ENCODE measurements at regions not wholly inside any gene's neighbourhood (a gene's known extent, or its start where the extent isn't known, plus 50 kb on each side); places are given as distances from the start of the nearest gene placed in this dataset.

DNA sequence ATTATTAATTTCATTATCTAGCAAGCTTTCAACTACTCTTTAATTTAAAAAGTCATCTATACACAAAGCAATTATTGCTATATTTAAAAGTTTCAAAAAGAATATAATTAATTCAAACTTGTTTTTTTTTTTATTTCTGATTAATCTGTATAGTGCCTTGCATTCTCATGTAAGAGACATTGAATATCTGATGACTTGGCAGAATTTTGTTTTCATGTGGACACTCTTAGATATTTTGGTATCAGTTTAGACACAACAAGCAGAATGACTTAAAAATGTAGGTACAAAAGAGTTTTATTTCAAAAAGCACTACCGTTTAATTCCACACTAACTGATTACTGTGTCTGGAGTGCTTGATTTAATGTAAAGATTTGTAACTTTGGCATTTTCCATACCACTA lies 1129.6 kb downstream of the PDHA2 start:
- Histone ChIP-seq H3K4me3 (ENCODE audit: low read length in 2 of 2) (no peak overlapping the region), H3K23ac (ENCODE audit: low read depth, low read length, poor library complexity) (no peak overlapping the region), H3K9ac (ENCODE audit: low read depth, low read length, poor library complexity) (no peak overlapping the region), H2BK12ac (ENCODE audit: low read length) (no peak overlapping the region), H2BK15ac (ENCODE audit: low read length) (no peak overlapping the region), H4K91ac (ENCODE audit: low read depth, low read length, poor library complexity) (no peak overlapping the region), H2AFZ (ENCODE audit: low read length) (no peak overlapping the region), H3K9me3 (replicated peaks in 1 of 2; ENCODE audit: control insufficient read depth in 2 of 2, insufficient read depth in 1 of 2, low read depth in 1 of 2, low read length in 2 of 2) (no peaks in the 10 kb centered on the region), H3K27me3 (ENCODE audit: control insufficient read depth in 3 of 3, insufficient read depth in 3 of 3, low read depth in 1 of 3, low read length in 3 of 3) (no peaks in the 10 kb centered on the region), H3K14ac (ENCODE audit: low read length) (no peak overlapping the region), H2AK5ac (ENCODE audit: low read depth, low read length) (no peak overlapping the region), H4K8ac (ENCODE audit: low read depth, low read length) (no peak overlapping the region), H3K27ac (replicated peaks; ENCODE audit: low read length) (no peak overlapping the region), H3K18ac (ENCODE audit: low read length) (no peak overlapping the region), H3K36me3 (replicated peaks in 1 of 2; ENCODE audit: control insufficient read depth in 2 of 2, insufficient read depth in 2 of 2, low read length in 2 of 2) (no peaks in the 10 kb centered on the region), H3K79me1 (ENCODE audit: low read depth, low read length) (no peaks in the 10 kb centered on the region), H3K4me2 (ENCODE audit: insufficient read depth, low read length, poor library complexity, severe bottlenecking) (no peak overlapping the region), H2BK5ac (ENCODE audit: low read length) (no peak overlapping the region), H3K4me1 (ENCODE audit: control insufficient read depth in 2 of 2, insufficient read depth in 1 of 2, low read depth in 1 of 2, low read length in 2 of 2) (no peaks in the 10 kb centered on the region), H2BK120ac (ENCODE audit: low read depth, low read length) (no peak overlapping the region), H3K4ac (ENCODE audit: low read length) (no peak overlapping the region)
- WGBS, 2 donors (ENCODE audit: extremely low coverage in 2 of 2, insufficient read length in 2 of 2, insufficient replicate concordance in 1 of 2): no CpG with 5 or more reads among the region's 1 CpG
- DNase-seq (ENCODE audit: low spot score): no peak

DNA sequence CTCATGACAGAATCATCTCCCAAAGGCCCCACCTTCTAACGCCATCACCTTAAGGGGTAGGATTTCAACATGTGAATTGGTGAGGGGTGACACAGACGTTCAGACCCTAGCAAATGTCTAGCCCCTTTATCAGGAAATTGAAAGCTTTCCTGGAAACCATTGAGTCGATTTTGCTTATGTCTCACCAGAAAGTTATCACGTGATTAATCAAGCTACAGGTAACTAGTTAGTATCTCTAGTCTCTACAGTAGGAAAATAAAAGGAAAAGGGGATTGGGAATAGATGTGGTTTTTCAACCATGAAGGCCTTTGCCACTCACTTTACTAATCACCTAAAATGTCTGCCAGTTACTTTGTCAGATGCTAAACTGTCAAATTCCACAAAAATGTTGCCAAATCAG lies 1133.0 kb downstream of the PDHA2 start:
- DNase-seq (ENCODE audit: low spot score): no peak
- Histone ChIP-seq H3K79me1 (ENCODE audit: low read depth, low read length) (no peaks in the 10 kb centered on the region), H3K4me3 (ENCODE audit: low read length in 2 of 2) (no peak overlapping the region), H3K9me3 (replicated peaks in 1 of 2; ENCODE audit: control insufficient read depth in 2 of 2, insufficient read depth in 1 of 2, low read depth in 1 of 2, low read length in 2 of 2) (no peaks in the 10 kb centered on the region), H2BK5ac (ENCODE audit: low read length) (no peak overlapping the region), H2AK5ac (ENCODE audit: low read depth, low read length) (no peak overlapping the region), H3K23ac (ENCODE audit: low read depth, low read length, poor library complexity) (no peak overlapping the region), H3K14ac (ENCODE audit: low read length) (no peak overlapping the region), H4K8ac (ENCODE audit: low read depth, low read length) (no peak overlapping the region), H3K27me3 (ENCODE audit: control insufficient read depth in 3 of 3, insufficient read depth in 3 of 3, low read depth in 1 of 3, low read length in 3 of 3) (no peaks in the 10 kb centered on the region), H3K4me1 (ENCODE audit: control insufficient read depth in 2 of 2, insufficient read depth in 1 of 2, low read depth in 1 of 2, low read length in 2 of 2) (no peaks in the 10 kb centered on the region), H3K36me3 (replicated peaks in 1 of 2; ENCODE audit: control insufficient read depth in 2 of 2, insufficient read depth in 2 of 2, low read length in 2 of 2) (no peaks in the 10 kb centered on the region), H2BK120ac (ENCODE audit: low read depth, low read length) (no peak overlapping the region), H2AFZ (ENCODE audit: low read length) (no peak overlapping the region), H3K9ac (ENCODE audit: low read depth, low read length, poor library complexity) (no peak overlapping the region), H2BK12ac (ENCODE audit: low read length) (no peak overlapping the region), H3K18ac (ENCODE audit: low read length) (no peak overlapping the region), H4K91ac (ENCODE audit: low read depth, low read length, poor library complexity) (no peak overlapping the region), H3K27ac (replicated peaks; ENCODE audit: low read length) (no peak overlapping the region), H3K4ac (ENCODE audit: low read length) (no peak overlapping the region), H3K4me2 (ENCODE audit: insufficient read depth, low read length, poor library complexity, severe bottlenecking) (no peak overlapping the region), H2BK15ac (ENCODE audit: low read length) (no peak overlapping the region)
- no CpG with 5 or more reads among the region's 4 CpGs for WGBS, 2 donors (ENCODE audit: extremely low coverage in 2 of 2, insufficient read length in 2 of 2, insufficient replicate concordance in 1 of 2)

DNA sequence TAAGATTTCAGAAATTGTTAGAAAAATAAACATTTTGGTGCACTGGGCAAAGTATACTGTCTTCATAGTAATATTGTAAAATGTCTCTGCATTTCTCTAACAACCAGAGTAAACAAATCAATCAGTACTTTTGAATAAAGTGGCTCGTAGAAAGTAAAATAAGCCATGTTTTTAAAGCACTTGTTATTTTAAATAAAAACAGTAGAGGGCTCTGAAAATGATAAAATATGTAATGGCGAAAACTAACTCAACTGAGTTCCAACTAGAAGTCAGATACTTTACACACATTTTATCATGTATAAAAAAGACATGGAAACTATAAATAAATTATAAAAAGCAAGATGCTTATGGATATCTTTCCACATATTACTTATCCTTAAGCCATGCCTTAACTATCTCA lies 1134.4 kb downstream of the PDHA2 start:
- no peak overlapping the region for H3K27ac ChIP-seq (replicated peaks; ENCODE audit: low read length)
- H3K4me2 ChIP-seq (ENCODE audit: insufficient read depth, low read length, poor library complexity, severe bottlenecking): no peak overlapping the region
- H2BK120ac ChIP-seq (ENCODE audit: low read depth, low read length): no peak overlapping the region
- H3K14ac ChIP-seq (ENCODE audit: low read length): no peak overlapping the region
- H3K4ac ChIP-seq (ENCODE audit: low read length): no peak overlapping the region
- no peak overlapping the region for H2BK12ac ChIP-seq (ENCODE audit: low read length)
- H2AFZ ChIP-seq (ENCODE audit: low read length): no peak overlapping the region
- no peak overlapping the region for H3K9ac ChIP-seq (ENCODE audit: low read depth, low read length, poor library complexity)
- H3K36me3 ChIP-seq (replicated peaks in 1 of 2; ENCODE audit: control insufficient read depth in 2 of 2, insufficient read depth in 2 of 2, low read length in 2 of 2): no peaks in the 10 kb centered on the region
- H4K8ac ChIP-seq (ENCODE audit: low read depth, low read length): no peak overlapping the region
- WGBS, 2 donors (ENCODE audit: extremely low coverage in 2 of 2, insufficient read length in 2 of 2, insufficient replicate concordance in 1 of 2): no CpG with 5 or more reads among the region's 2 CpGs
- no peak for DNase-seq (ENCODE audit: low spot score)
- H2BK15ac ChIP-seq (ENCODE audit: low read length): no peak overlapping the region
- no peak overlapping the region for H2AK5ac ChIP-seq (ENCODE audit: low read depth, low read length)
- H3K23ac ChIP-seq (ENCODE audit: low read depth, low read length, poor library complexity): no peak overlapping the region
- no peak overlapping the region for H3K4me3 ChIP-seq (ENCODE audit: low read length in 2 of 2)
- H3K79me1 ChIP-seq (ENCODE audit: low read depth, low read length): no peaks in the 10 kb centered on the region
- no peak overlapping the region for H3K18ac ChIP-seq (ENCODE audit: low read length)
- no peaks in the 10 kb centered on the region for H3K9me3 ChIP-seq (replicated peaks in 1 of 2; ENCODE audit: control insufficient read depth in 2 of 2, insufficient read depth in 1 of 2, low read depth in 1 of 2, low read length in 2 of 2)
- no peaks in the 10 kb centered on the region for H3K4me1 ChIP-seq (ENCODE audit: control insufficient read depth in 2 of 2, insufficient read depth in 1 of 2, low read depth in 1 of 2, low read length in 2 of 2)
- H2BK5ac ChIP-seq (ENCODE audit: low read length): no peak overlapping the region
- H4K91ac ChIP-seq (ENCODE audit: low read depth, low read length, poor library complexity): no peak overlapping the region
- H3K27me3 ChIP-seq (ENCODE audit: control insufficient read depth in 3 of 3, insufficient read depth in 3 of 3, low read depth in 1 of 3, low read length in 3 of 3): no peaks in the 10 kb centered on the region

DNA sequence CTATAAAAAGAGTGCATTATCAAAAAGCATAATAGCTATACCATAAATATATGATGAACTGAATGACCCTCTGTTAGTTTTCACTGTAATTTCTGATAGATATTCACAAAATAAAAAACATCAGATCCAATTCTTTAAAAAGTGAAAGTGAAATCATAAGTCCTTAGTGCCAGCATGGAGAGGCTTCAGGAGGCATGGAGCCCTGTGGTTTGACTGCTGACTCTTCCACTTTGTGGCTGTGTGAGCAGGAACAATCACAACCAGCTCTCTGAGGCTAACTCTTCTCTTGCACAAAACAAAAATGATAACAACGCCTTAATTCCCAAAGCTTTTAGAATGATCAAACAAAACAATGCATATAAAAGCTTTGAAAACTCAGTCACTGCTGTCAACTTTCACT lies 1143.9 kb downstream of the PDHA2 start:
- Histone ChIP-seq H2BK120ac (ENCODE audit: low read depth, low read length) (no peak overlapping the region), H3K9me3 (replicated peaks in 1 of 2; ENCODE audit: control insufficient read depth in 2 of 2, insufficient read depth in 1 of 2, low read depth in 1 of 2, low read length in 2 of 2) (no peaks in the 10 kb centered on the region), H2AFZ (ENCODE audit: low read length) (peak overlapping the region; percentile 21), H2BK12ac (ENCODE audit: low read length) (no peak overlapping the region), H2BK15ac (ENCODE audit: low read length) (no peak overlapping the region), H3K9ac (ENCODE audit: low read depth, low read length, poor library complexity) (no peak overlapping the region), H3K14ac (ENCODE audit: low read length) (no peak overlapping the region), H3K18ac (ENCODE audit: low read length) (no peak overlapping the region), H3K4me2 (ENCODE audit: insufficient read depth, low read length, poor library complexity, severe bottlenecking) (no peak overlapping the region), H3K27ac (replicated peaks; ENCODE audit: low read length) (no peak overlapping the region), H3K27me3 (ENCODE audit: control insufficient read depth in 3 of 3, insufficient read depth in 3 of 3, low read depth in 1 of 3, low read length in 3 of 3) (no peaks in the 10 kb centered on the region), H3K4me3 (ENCODE audit: low read length in 2 of 2) (no peak overlapping the region), H2BK5ac (ENCODE audit: low read length) (no peak overlapping the region), H3K4me1 (ENCODE audit: control insufficient read depth in 2 of 2, insufficient read depth in 1 of 2, low read depth in 1 of 2, low read length in 2 of 2) (no peaks in the 10 kb centered on the region), H4K91ac (ENCODE audit: low read depth, low read length, poor library complexity) (no peak overlapping the region), H3K23ac (ENCODE audit: low read depth, low read length, poor library complexity) (no peak overlapping the region), H4K8ac (ENCODE audit: low read depth, low read length) (no peak overlapping the region), H3K79me1 (ENCODE audit: low read depth, low read length) (no peaks in the 10 kb centered on the region), H3K4ac (ENCODE audit: low read length) (no peak overlapping the region), H3K36me3 (replicated peaks in 1 of 2; ENCODE audit: control insufficient read depth in 2 of 2, insufficient read depth in 2 of 2, low read length in 2 of 2) (no peaks in the 10 kb centered on the region), H2AK5ac (ENCODE audit: low read depth, low read length) (no peak overlapping the region)
- no peak for DNase-seq (ENCODE audit: low spot score)
- no CpG with 5 or more reads among the region's 1 CpG for WGBS, 2 donors (ENCODE audit: extremely low coverage in 2 of 2, insufficient read length in 2 of 2, insufficient replicate concordance in 1 of 2)
